ENCODE measurements at regions not wholly inside any gene's neighbourhood (a gene's known extent, or its start where the extent isn't known, plus 50 kb on each side); places are given as distances from the start of the nearest gene placed in this dataset.

GRCh38 chr18:24868311-24868710 is 407.9 kb downstream of the HRH4 start:
- no peak for TF ChIP-seq CTCF (IDR thresholded peaks at IDR 0.05)
- TF ChIP-seq ZFX (IDR thresholded peaks at IDR 0.05; ENCODE audit: borderline replicate concordance): no peak
- H3K27ac ChIP-seq: no peak overlapping the region

GRCh38 chr18:24868760-24869237 is 408.4 kb downstream of the HRH4 start:
- H3K27ac ChIP-seq: no peak overlapping the region
- TF ChIP-seq ZFX (IDR thresholded peaks at IDR 0.05; ENCODE audit: borderline replicate concordance) (no peak), CTCF (IDR thresholded peaks at IDR 0.05) (no peak)

- no peak overlapping the region for H3K27ac ChIP-seq
- TF ChIP-seq ZFX (IDR thresholded peaks at IDR 0.05; ENCODE audit: borderline replicate concordance): no peak
- TF ChIP-seq CTCF (IDR thresholded peaks at IDR 0.05): no peak
Measured at GRCh38 chr18:24869285-24869684, 408.8 kb downstream of the HRH4 start.

- H3K27ac ChIP-seq: no peak overlapping the region
- TF ChIP-seq CTCF (IDR thresholded peaks at IDR 0.05) (no peak), ZFX (IDR thresholded peaks at IDR 0.05; ENCODE audit: borderline replicate concordance) (no peak)
Measured at GRCh38 chr18:24875286-24875685, 414.8 kb downstream of the HRH4 start.

GRCh38 chr18:24875777-24876176 is 415.3 kb downstream of the HRH4 start:
- no peak overlapping the region for H3K27ac ChIP-seq
- TF ChIP-seq CTCF (IDR thresholded peaks at IDR 0.05): no peak
- no peak for TF ChIP-seq ZFX (IDR thresholded peaks at IDR 0.05; ENCODE audit: borderline replicate concordance)

GRCh38 chr18:24876266-24876665 is 415.8 kb downstream of the HRH4 start:
- no peak overlapping the region for H3K27ac ChIP-seq
- TF ChIP-seq ZFX (IDR thresholded peaks at IDR 0.05; ENCODE audit: borderline replicate concordance) (no peak), CTCF (IDR thresholded peaks at IDR 0.05) (no peak)

GRCh38 chr18:24877066-24877465 is 416.6 kb downstream of the HRH4 start:
- TF ChIP-seq CTCF (IDR thresholded peaks at IDR 0.05): no peak
- no peak overlapping the region for H3K27ac ChIP-seq

All from 22Rv1 (cell line).